GM13977 (cell line): ENCODE measurements at regions not wholly inside any gene's neighbourhood (a gene's known extent, or its start where the extent isn't known, plus 50 kb on each side); places are given as distances from the start of the nearest gene placed in this dataset.
"Not testable (repeated sequence)": the region's sequence is repeated elsewhere in the genome, so short reads cannot be mapped to it uniquely, and the experiment has no call there.

Source experiments
- DNase-seq: peaks from one replicate; pipeline ENCODE4 v3.0.0; 2012; ENCODE audit warnings: low spot score
- CTCF ChIP-seq: IDR thresholded peaks from 2 replicates; pipeline ENCODE4 v1.5.1; 2012; ENCODE audit warnings: mild to moderate bottlenecking, control low read depth; ENCODE audit not compliant: insufficient read depth; ENCODE audit errors: extremely low read depth, missing control alignments
- in situ Hi-C: fragments of 300-500 bp; cut with MboI; formaldehyde crosslinking; loops from one replicate; pipeline ENCODE4 v1.12.0; 2022; ENCODE audit warnings: low sequenced_read_pairs, low pct_unique_long_range_greater_than_20kb, mixed read lengths, inconsistent platforms; ENCODE audit not compliant: unreplicated experiment

DNA sequence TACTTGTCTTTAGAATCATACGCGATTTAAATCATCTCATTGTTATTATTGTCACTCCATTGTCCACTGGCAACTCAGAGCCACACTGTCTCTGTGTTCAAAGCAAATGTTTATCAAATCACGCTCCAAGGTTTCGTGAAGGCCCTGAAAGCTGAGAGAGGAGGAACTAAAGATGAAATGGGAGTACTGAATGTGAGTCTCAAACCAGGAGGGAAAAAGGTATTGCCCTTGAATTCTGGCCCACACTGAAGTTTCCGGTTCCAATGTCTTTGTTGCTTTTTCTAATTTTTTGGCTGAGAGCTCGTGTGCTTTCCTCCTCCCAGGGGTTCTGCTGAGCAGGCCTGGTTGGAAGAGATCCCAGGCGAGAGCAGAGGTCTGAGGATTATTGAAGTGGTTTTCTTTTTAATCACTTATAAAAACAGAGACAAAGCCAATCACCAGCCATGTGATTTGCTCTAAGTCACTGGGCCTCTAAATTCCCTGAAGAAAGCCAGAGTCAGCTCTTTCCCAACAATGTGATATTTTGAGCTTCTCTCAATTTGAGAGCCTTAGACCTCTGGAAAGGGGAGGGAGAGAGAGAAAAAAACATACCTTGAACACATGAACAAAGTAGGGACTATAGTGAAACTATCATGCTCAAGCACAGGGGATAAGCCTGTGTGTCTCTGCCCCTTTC, 420.8 kb upstream of the GRAMD2B start:
- TF ChIP-seq CTCF: no peak
- no peak for DNase-seq
- in situ Hi-C loops: no loop called here

DNA sequence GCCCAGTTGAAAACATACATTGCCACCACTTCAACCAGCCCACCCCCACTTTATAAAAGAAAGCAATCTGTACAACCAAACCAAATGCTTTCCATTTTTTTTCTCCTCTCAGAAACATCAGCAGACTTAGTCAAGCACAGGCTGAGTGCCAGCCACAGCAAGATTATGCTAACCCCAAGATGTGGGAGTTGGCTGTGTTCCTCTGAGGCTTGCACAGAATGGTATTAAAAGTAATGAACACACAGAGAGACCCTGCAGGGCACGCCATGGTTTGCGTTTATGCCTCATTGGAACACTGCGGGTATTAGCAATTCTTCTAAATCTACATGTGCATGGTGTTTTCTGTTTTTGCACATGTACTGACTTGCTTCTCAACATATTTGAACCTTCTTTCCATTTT, 419.9 kb upstream of the GRAMD2B start:
- no peak for DNase-seq
- TF ChIP-seq CTCF: no peak
- in situ Hi-C loops: no loop called here

GRCh38 chr5:126004636-126005035, 418.6 kb upstream of the GRAMD2B start:
- TF ChIP-seq CTCF: no peak
- in situ Hi-C loops: no loop called here
- no peak for DNase-seq

DNA sequence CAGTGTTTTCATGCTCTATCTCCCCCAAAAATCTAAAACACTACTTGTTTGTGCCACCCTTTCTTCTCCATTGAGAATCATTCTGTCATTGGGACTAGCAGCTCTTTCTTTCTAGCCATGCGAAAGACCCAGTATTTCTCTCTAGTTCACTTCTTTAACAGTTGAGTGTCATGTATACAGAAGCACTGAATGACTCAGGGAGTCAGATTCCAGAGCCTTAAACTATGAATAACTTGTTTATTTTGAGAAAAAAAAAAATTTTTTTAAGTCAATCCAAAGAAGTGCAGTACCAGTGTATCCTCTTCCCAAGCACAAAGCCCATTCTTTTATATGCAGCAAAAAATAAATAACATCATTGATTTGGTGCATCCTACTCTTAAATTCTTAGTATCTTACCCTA, 415.4 kb upstream of the GRAMD2B start:
- no peak for DNase-seq
- no peak for TF ChIP-seq CTCF
- in situ Hi-C loops: no loop called here

GRCh38 chr5:126009566-126009965, 413.6 kb upstream of the GRAMD2B start:
- no peak for TF ChIP-seq CTCF
- in situ Hi-C loops: no loop called here
- no peak for DNase-seq

GRCh38 chr5:126011526-126011925, 411.7 kb upstream of the GRAMD2B start:
- DNase-seq, in situ Hi-C loops: not testable (repeated sequence)

GRCh38 chr5:126014676-126015075, 408.5 kb upstream of the GRAMD2B start:
- no peak for TF ChIP-seq CTCF
- in situ Hi-C loops: no loop called here
- no peak for DNase-seq
